GM23248 (cell line): ENCODE measurements at regions not wholly inside any gene's neighbourhood (a gene's known extent, or its start where the extent isn't known, plus 50 kb on each side); places are given as distances from the start of the nearest gene placed in this dataset.

Experiments
- EZH2 ChIP-seq: fragments of 200-600 bp; sonication (generic); IDR thresholded peaks from 2 replicates; pipeline ENCODE4 v1.6.1; 2018; ENCODE audit warnings: antibody characterized with exemption, mild to moderate bottlenecking; ENCODE audit not compliant: insufficient read depth, poor library complexity, severe bottlenecking
- EZH2phosphoT487 ChIP-seq: fragments of 200-600 bp; sonication (generic); IDR thresholded peaks from 2 replicates; pipeline ENCODE4 v1.6.1; 2018; ENCODE audit warnings: antibody characterized with exemption, moderate library complexity, mild to moderate bottlenecking, low read depth; ENCODE audit not compliant: insufficient read depth

DNA sequence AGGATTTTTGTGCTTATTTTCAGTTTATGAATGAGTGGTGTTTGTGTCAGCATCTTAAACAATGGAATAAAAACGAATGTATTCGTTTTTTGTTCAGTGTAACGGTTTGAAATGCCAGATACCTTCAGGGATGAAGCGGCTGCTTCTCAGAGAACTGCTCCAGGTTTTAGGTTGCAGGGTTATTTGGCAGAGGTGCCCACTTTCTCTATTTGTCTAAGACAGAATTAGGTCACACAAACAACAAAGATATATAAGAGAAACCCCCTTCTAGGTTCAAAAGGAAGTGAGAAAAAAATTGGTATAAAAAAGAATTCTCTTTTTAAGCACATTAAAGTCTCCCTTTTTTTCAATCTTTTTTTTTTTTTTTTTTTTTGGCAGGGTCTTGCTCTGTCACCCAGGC lies 98.9 kb downstream of the MFAP3L start:
- TF ChIP-seq EZH2: no peak
- no peak for TF ChIP-seq EZH2phosphoT487
